HG03571 (cell line): ENCODE measurements at regions not wholly inside any gene's neighbourhood (a gene's known extent, or its start where the extent isn't known, plus 50 kb on each side); places are given as distances from the start of the nearest gene placed in this dataset.
"Not testable (repeated sequence)": the region's sequence is repeated elsewhere in the genome, so short reads cannot be mapped to it uniquely, and the experiment has no call there.

Source experiments
- ATAC-seq: cut with Tn5 transposase; IDR thresholded peaks from one replicate; pipeline ENCODE4 v1.9.1; 2021; ENCODE audit not compliant: unreplicated experiment

DNA sequence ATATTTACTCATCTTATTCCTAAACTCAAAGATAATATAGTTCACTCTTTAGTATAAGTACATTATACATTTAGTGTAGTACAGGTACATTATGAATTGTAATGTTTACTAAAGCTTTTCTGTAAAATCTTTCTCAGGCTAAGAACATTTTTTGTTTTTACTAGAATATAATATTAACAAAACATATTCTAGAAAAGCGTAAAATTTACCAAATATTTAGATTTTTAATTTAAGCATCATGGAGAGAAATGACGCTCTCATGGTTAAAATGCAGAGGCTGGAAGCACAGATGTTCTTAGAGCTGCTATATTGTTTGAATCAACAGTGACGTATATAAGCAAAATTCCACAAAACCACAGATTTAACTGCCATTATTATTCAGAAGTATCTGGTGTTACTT is 54.7 kb upstream of the NBPF15 start:
- ATAC-seq, result not testable (repeated sequence)

DNA sequence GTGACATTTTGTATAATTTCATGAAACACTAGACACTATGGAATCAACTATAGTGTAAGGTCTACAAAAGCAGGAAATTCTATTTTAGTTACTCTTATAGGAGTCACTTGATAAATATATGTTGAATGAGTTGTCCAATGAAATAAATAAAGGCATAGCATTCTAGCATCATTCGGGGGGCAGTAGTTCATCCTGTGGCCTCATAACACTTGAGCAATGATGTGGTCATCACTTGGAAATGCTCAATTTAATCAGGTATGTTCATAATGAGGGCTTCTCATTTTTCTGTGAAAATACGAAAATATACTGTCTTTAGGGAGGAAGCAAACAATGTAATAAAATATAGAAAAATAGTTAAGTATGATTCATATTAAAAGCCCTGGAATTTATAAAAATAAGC is 55.4 kb upstream of the NBPF15 start:
- not testable (repeated sequence) for ATAC-seq

DNA sequence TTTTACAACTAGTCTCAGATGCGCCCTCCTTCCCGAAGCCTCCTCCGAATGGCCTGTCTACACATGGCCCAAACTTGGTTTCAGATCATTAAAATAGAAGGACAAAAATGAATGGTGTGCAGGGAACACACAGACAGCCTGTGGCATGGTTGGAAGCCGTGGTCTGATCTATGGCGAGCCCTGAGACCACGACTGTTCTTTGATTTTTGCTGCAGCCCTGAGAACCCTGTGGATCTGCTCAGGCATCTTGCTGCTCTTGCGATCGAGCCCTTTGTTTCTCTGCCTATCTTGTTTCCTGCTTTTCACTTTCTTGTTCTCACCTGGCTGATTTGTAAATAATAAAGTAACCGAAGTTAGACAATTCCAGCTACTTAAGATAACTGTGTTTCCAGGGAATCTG is 57.0 kb upstream of the NBPF15 start:
- ATAC-seq, result not testable (repeated sequence)

DNA sequence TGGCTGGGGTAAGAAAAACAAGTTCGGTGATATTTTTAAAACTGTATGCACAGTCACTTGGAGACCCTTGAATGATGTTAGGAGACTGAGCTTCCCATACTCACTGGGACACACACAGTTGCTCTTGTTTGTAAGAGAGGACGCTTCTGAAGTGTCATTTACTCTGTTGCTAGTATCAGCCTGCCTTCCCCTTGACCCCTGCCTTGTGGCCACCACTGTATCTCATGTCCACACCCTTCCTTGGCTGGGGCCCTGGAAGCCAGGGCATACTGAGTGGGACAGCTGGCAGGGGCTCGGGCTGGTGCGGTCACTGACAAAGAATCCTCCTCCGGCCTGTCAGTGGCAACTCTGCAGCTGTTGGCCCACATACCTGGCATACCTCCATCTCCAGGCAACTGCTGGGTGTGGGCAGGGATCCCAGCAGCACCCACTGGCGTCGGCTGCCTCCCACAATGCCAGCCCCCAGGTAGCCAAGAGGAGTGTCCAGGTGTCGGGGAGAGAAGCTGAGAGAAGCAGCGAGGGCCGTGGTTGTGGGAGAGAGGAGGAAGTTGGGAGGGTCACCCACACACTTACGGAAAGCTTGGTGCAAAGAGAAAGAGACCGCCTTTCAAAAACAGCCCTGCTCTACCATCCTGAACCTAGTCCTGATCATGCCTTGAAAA is 58.2 kb upstream of the NBPF15 start:
- ATAC-seq, result not testable (repeated sequence)

DNA sequence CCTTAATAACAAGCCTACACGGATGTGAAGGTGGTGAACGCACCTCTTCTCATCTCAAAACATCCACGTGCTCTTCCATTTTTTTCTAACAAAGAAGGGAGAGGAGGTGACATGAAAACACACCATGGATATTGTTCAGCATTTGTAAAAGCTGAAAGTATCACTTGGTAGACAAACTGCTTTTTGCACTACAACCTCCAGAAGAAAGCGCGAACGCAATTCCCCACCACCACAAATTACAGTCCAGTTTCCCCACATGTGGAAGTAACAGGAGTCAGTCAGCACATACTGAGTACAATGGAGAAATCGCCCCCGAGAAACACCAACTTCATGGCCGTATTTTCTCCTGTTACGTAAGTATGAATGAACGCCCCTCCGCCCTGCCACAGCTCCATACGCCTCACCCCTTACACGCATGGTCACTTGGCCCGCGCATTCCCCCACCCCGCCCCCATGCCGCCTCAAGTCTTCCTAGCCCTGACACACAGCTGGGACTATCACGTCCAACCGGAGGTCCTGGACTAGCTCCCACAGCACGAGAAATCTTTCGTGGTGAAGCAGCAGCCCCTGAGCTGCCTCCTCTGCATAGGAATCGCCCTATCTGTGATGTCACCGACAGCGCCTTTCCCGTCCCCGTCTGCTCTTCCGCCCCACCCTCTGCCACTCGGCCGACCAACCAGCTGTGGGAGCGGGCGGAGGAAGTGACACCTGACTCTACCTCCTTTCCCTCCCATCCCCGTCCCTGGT is 62.4 kb upstream of the NBPF15 start:
- ATAC-seq, result peak; percentile 82

DNA sequence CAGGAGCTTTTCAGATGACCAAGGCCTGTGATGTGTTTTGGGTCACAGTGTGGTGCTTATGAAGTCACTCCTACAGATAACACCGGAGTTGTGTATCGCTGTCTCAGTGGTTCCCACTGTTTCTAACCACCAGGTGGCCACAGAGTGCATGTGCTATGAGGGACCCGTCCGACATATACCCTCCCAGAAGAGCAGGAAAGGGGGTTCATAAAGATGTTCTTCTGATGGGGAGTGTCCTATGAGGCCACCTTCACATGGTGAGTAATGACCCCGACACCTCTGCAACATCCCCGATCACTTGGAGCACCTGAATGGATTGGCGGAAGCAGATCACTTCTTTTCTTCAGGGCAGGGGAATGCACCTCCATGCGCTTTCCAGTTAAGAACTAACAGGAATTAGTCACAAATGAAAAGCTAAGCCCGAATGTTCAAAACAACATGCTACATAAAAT is 60.5 kb upstream of the PPIAL4F start:
- not testable (repeated sequence) for ATAC-seq

DNA sequence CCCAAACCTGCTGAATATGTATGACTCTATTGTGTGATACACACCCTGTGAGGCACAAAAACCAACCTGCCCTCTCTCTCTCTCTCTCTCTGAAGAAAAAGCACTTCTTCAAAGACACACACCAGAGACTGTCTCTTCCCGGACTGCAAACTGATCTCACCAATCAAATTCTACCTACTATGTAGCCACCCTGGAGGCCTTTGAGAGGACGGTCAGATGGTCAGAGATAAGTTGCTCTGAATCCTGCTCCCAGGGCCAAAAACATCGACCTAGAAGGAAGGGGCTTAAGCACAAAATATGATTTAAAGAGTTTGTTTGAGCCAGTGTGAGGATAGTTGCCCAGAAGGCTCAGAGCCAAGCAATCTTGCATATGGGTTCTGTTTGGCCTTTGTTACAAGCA is 59.2 kb upstream of the PPIAL4F start:
- ATAC-seq, result not testable (repeated sequence)

DNA sequence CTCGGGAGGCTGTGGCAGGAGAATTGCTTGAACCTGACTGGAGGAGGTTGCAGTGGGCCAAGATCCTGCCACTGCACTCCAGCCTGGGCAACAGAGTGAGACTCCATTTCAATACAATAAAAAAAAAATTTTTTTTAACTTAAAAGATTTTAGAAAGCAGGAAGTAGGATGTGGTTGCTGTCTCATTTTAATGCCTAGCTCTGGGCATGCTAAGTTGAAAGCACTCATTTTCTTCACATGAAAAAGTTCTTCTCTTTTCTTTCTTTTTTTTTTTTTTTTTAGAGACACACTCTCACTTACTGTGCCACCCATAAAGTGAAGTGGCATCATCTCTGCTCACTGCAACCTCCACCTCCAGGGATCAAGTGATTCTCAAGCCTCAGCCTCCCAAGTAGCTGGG is 58.4 kb upstream of the PPIAL4F start:
- not testable (repeated sequence) for ATAC-seq

DNA sequence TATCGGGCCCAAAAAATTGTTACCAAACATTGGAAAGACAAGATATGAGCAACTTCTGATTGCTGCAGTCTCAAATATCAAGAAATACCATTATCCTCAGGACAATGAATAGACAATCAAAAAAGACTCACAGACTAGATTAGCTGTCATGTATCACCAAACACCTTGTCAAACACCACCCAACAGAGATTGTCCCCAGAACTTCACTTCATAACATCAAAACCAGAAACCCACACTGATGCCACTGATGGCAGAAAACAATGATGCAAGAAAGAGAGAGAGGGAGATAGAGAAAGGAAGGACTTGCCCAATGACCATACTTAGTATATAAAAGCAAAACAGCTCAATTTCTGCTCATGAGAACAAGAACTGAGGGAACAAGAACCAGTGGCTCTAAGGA is 56.0 kb upstream of the PPIAL4F start:
- not testable (repeated sequence) for ATAC-seq

DNA sequence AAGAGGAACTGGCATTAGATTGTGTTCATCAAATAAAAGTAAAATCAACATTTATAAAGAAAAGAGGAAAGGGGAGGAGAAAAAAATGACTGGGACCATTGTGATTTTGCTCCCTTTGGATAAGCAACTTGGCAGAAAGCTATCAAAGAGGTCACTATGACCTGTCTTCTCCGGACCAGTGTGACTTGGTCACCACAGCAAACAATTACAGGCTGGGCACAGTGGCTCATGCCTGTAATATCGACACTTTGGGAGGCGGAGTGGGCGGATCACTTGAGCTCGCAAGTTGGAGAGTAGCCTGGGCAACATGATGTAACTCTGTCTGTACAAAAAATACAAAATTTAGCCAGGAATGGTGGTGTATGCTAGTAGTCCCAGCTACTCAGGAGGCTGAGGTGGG is 55.5 kb upstream of the PPIAL4F start:
- not testable (repeated sequence) for ATAC-seq

DNA sequence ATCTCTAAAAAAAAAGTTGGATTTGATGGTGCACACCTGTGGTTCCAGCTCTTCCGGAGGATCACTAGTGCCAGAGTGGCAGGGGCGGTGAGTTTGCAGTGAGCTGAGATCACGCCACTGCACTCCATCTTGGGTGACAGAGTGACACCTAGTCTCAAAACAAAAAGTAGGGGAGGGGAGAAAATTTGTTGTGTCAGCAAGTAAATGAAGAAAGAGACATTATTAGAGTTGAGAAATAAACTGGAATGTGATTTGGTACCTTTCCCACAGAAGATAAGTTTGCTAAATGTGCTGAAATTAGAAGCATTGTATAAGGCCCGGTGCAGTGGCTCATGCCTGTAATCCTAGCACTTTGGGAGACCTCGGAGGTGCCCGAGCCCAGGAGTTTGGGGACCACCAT is 54.0 kb upstream of the PPIAL4F start:
- ATAC-seq, result not testable (repeated sequence)

DNA sequence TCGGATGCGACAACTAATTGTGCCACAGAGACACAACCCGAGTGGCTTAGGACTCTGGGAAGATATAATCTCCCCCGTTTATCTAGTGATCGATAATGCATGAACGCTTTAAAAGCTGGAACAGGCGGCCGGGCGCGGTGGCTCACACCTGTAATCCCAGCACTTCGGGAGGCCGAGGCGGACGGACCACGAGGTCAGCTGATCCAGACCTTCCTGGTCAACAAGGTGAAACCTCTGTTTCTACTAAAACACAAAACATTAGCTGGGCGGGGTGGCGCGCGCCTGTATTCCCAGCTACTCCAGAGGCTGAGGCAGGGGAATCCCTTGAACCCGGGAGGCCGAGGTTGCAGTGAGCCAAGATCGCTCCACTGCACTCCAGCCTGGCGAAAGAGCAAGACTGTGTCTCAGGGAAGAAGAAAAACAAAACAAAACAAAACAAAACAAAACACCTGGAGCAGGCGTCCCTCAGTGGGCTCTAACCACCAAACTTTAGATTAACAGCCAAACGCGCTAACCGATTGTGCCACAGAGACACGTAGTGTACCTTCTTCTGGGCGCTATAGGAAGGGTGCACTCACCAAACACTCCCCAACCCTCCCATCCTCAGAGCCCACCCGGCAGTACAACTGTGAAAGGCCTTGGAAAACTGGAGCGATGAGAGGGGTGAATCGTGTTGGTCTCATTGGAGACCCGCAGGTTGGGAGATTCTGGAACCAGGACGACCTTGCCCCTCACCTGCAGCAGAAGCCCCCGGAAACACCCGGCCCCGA is 53.3 kb upstream of the PPIAL4F start:
- ATAC-seq, result not testable (repeated sequence)
